ENCODE measurements at regions not wholly inside any gene's neighbourhood (a gene's known extent, or its start where the extent isn't known, plus 50 kb on each side); places are given as distances from the start of the nearest gene placed in this dataset.

GRCh38 chr13:31890946-31891345, 140.6 kb upstream of the FRY start:
- no peak for DNase-seq (ENCODE audit: low read depth)
- in situ Hi-C loops (cut with HindIII; ENCODE audit: low pct_unique_long_range_greater_than_20kb, low sequenced_read_pairs): no loop called here

- in situ Hi-C loops (cut with HindIII; ENCODE audit: low pct_unique_long_range_greater_than_20kb, low sequenced_read_pairs): no loop called here
- peak; percentile 11 for DNase-seq (ENCODE audit: low read depth)
These were observed 140.1 kb upstream of the FRY start for GRCh38 chr13:31891472-31891871.

- in situ Hi-C loops (cut with HindIII; ENCODE audit: low pct_unique_long_range_greater_than_20kb, low sequenced_read_pairs): no loop called here
These were observed 136.6 kb upstream of the FRY start for GRCh38 chr13:31894931-31895330.

GRCh38 chr13:31895691-31896090, 135.9 kb upstream of the FRY start:
- in situ Hi-C loops (cut with HindIII; ENCODE audit: low pct_unique_long_range_greater_than_20kb, low sequenced_read_pairs): no loop called here
- DNase-seq (ENCODE audit: low read depth): no peak

More at GRCh38 chr13:31894931-31895330, 136.6 kb upstream of the FRY start:
- no peak for DNase-seq (ENCODE audit: low read depth)

- DNase-seq (ENCODE audit: low read depth): no peak
- in situ Hi-C loops (cut with HindIII; ENCODE audit: low pct_unique_long_range_greater_than_20kb, low sequenced_read_pairs): no loop called here
These were observed 135.1 kb upstream of the FRY start for GRCh38 chr13:31896427-31896826.

- no peak for DNase-seq (ENCODE audit: low read depth)
- in situ Hi-C loops (cut with HindIII; ENCODE audit: low pct_unique_long_range_greater_than_20kb, low sequenced_read_pairs): no loop called here
These were observed 133.0 kb upstream of the FRY start for GRCh38 chr13:31898378-31899071.

GRCh38 chr13:31901985-31902384, 129.6 kb upstream of the FRY start:
- DNase-seq (ENCODE audit: low read depth): no peak
- in situ Hi-C loops (cut with HindIII; ENCODE audit: low pct_unique_long_range_greater_than_20kb, low sequenced_read_pairs): no loop called here

- in situ Hi-C loops (cut with HindIII; ENCODE audit: low pct_unique_long_range_greater_than_20kb, low sequenced_read_pairs): no loop called here
- DNase-seq (ENCODE audit: low read depth): no peak
These were observed 128.3 kb upstream of the FRY start for GRCh38 chr13:31903111-31903815.

- DNase-seq (ENCODE audit: low read depth): no peak
- in situ Hi-C loops (cut with HindIII; ENCODE audit: low pct_unique_long_range_greater_than_20kb, low sequenced_read_pairs): no loop called here
These were observed 126.4 kb upstream of the FRY start for GRCh38 chr13:31904941-31905824.

- DNase-seq (ENCODE audit: low read depth): no peak
- in situ Hi-C loops (cut with HindIII; ENCODE audit: low pct_unique_long_range_greater_than_20kb, low sequenced_read_pairs): no loop called here
These were observed 125.6 kb upstream of the FRY start for GRCh38 chr13:31905961-31906360.

- no peak for DNase-seq (ENCODE audit: low read depth)
- in situ Hi-C loops (cut with HindIII; ENCODE audit: low pct_unique_long_range_greater_than_20kb, low sequenced_read_pairs): no loop called here
These were observed 122.7 kb upstream of the FRY start for GRCh38 chr13:31908696-31909411.

- DNase-seq (ENCODE audit: low read depth): peak; percentile 19
- in situ Hi-C loops (cut with HindIII; ENCODE audit: low pct_unique_long_range_greater_than_20kb, low sequenced_read_pairs): no loop called here
These were observed 121.6 kb upstream of the FRY start for GRCh38 chr13:31909864-31910551.

- no peak for DNase-seq (ENCODE audit: low read depth)
- in situ Hi-C loops (cut with HindIII; ENCODE audit: low pct_unique_long_range_greater_than_20kb, low sequenced_read_pairs): no loop called here
These were observed 120.9 kb upstream of the FRY start for GRCh38 chr13:31910633-31911032.

GRCh38 chr13:31912647-31913401, 118.8 kb upstream of the FRY start:
- DNase-seq (ENCODE audit: low read depth): no peak
- in situ Hi-C loops (cut with HindIII; ENCODE audit: low pct_unique_long_range_greater_than_20kb, low sequenced_read_pairs): no loop called here

GRCh38 chr13:31913459-31913858, 118.1 kb upstream of the FRY start:
- no peak for DNase-seq (ENCODE audit: low read depth)
- in situ Hi-C loops (cut with HindIII; ENCODE audit: low pct_unique_long_range_greater_than_20kb, low sequenced_read_pairs): no loop called here

GRCh38 chr13:31914843-31915242, 116.7 kb upstream of the FRY start:
- no peak for DNase-seq (ENCODE audit: low read depth)
- in situ Hi-C loops (cut with HindIII; ENCODE audit: low pct_unique_long_range_greater_than_20kb, low sequenced_read_pairs): no loop called here

- no peak for DNase-seq (ENCODE audit: low read depth)
- in situ Hi-C loops (cut with HindIII; ENCODE audit: low pct_unique_long_range_greater_than_20kb, low sequenced_read_pairs): no loop called here
These were observed 112.9 kb upstream of the FRY start for GRCh38 chr13:31918707-31919106.
